ENCODE measurements at regions not wholly inside any gene's neighbourhood (a gene's known extent, or its start where the extent isn't known, plus 50 kb on each side); places are given as distances from the start of the nearest gene placed in this dataset.

GRCh38 chr5:4514067-4514648, 626.0 kb upstream of the ADAMTS16 start:
- TF ChIP-seq CTCF (IDR thresholded peaks at IDR 0.05) = no peak

GRCh38 chr5:4518903-4519672, 621.0 kb upstream of the ADAMTS16 start:
- no peak for TF ChIP-seq CTCF (IDR thresholded peaks at IDR 0.05)

- TF ChIP-seq CTCF (IDR thresholded peaks at IDR 0.05) = no peak
Observed at GRCh38 chr5:4520559-4520958, 619.6 kb upstream of the ADAMTS16 start.

- TF ChIP-seq CTCF (IDR thresholded peaks at IDR 0.05) = no peak
Observed at GRCh38 chr5:4523038-4523437, 617.1 kb upstream of the ADAMTS16 start.

- no peak for TF ChIP-seq CTCF (IDR thresholded peaks at IDR 0.05)
Observed at GRCh38 chr5:4531756-4532704, 608.1 kb upstream of the ADAMTS16 start.

- TF ChIP-seq CTCF (IDR thresholded peaks at IDR 0.05) = no peak
Observed at GRCh38 chr5:4532705-4533080, 607.4 kb upstream of the ADAMTS16 start.

GRCh38 chr5:4533457-4534105, 606.5 kb upstream of the ADAMTS16 start:
- TF ChIP-seq CTCF (IDR thresholded peaks at IDR 0.05) = no peak

Measured in LNCAP (cell line).